HL-60 (cell line): ENCODE measurements at regions not wholly inside any gene's neighbourhood (a gene's known extent, or its start where the extent isn't known, plus 50 kb on each side); places are given as distances from the start of the nearest gene placed in this dataset.

Experiments used
- DNase-seq, 2 experiments: peaks; one replicate each; pipeline ENCODE4 v3.0.0-alpha.2; 2010 to 2020; ENCODE audit warnings: low read depth in 1 of 2, low spot score in 1 of 2
- H3K27ac ChIP-seq: fragments of 250-450 bp; sonication (Bioruptor Pico); replicated peaks from 2 replicates; pipeline ENCODE4 v1.5.1; 2020; ENCODE audit warnings: mild to moderate bottlenecking, moderate library complexity
- H3K27me3 ChIP-seq: fragments of 250-450 bp; sonication (Bioruptor Pico); 2 replicates; pipeline ENCODE4 v1.5.1; 2021; ENCODE audit warnings: mild to moderate bottlenecking, moderate library complexity; ENCODE audit not compliant: insufficient read depth, poor library complexity, severe bottlenecking
- H3K4me3 ChIP-seq: replicated peaks from 2 replicates; pipeline ENCODE4 v1.5.1; 2011; ENCODE audit warnings: mild to moderate bottlenecking, control low read depth, low read length; ENCODE audit not compliant: insufficient read depth
- CTCF ChIP-seq: IDR thresholded peaks from one replicate; pipeline ENCODE4 v1.5.1; 2011; ENCODE audit warnings: low read length, control low read depth, inconsistent platforms; ENCODE audit not compliant: insufficient read depth
- GABPA ChIP-seq: IDR thresholded peaks from 2 replicates; pipeline ENCODE4 v1.6.1; 2012; ENCODE audit warnings: low read depth
- POLR2AphosphoS5 ChIP-seq: IDR thresholded peaks from 2 replicates; pipeline ENCODE4 v1.6.1; 2012; ENCODE audit warnings: low read depth
- SPI1 ChIP-seq: IDR thresholded peaks from 2 replicates; pipeline ENCODE4 v1.6.1; 2012; ENCODE audit warnings: low read depth, mild to moderate bottlenecking, borderline replicate concordance
- TF ChIP-seq, protein P1 (sequence below): IDR thresholded peaks from 2 replicates; pipeline ENCODE4 v1.6.1; 2012; ENCODE audit warnings: low read depth; ENCODE audit not compliant: insufficient replicate concordance

DNA sequence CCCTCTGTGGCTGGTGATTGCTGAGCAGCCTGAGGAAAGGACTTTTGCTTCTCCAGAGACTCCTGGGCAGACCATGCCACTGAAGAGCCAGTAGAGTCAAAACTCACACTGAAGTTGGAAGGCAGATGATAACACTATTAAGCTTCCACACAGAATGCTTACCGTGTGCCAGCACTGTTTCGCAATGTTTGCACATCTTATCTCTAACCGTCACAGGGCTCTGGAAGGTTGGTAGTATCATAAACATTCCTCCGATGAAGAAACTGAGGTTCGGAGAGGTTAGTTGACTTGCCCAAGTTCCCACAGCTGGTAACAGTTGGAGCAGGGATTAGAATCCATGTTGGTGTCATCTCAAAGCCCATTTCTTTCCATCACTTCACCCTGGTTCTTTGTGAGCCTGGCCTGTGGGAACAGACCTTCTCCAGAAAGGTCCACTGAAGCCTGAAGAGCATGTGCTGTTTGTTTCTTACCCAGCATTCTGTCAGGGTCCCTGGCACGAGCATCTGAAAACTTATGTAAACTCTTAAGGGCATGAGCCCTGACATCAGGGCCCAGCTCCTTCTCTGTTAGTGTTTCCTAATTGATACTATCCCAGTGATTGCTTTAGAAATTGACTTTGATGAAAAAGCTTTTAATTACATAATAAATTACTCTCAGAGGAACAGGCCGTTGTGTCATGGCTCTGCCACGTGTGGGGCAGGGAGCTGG is 77.0 kb upstream of the PRR23C start:
- TF ChIP-seq SPI1 (no peak), GABPA (no peak), CTCF (no peak), POLR2AphosphoS5 (no peak)
- TF ChIP-seq, protein P1, sequence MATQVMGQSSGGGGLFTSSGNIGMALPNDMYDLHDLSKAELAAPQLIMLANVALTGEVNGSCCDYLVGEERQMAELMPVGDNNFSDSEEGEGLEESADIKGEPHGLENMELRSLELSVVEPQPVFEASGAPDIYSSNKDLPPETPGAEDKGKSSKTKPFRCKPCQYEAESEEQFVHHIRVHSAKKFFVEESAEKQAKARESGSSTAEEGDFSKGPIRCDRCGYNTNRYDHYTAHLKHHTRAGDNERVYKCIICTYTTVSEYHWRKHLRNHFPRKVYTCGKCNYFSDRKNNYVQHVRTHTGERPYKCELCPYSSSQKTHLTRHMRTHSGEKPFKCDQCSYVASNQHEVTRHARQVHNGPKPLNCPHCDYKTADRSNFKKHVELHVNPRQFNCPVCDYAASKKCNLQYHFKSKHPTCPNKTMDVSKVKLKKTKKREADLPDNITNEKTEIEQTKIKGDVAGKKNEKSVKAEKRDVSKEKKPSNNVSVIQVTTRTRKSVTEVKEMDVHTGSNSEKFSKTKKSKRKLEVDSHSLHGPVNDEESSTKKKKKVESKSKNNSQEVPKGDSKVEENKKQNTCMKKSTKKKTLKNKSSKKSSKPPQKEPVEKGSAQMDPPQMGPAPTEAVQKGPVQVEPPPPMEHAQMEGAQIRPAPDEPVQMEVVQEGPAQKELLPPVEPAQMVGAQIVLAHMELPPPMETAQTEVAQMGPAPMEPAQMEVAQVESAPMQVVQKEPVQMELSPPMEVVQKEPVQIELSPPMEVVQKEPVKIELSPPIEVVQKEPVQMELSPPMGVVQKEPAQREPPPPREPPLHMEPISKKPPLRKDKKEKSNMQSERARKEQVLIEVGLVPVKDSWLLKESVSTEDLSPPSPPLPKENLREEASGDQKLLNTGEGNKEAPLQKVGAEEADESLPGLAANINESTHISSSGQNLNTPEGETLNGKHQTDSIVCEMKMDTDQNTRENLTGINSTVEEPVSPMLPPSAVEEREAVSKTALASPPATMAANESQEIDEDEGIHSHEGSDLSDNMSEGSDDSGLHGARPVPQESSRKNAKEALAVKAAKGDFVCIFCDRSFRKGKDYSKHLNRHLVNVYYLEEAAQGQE: no peak
- H3K4me3 ChIP-seq: no peak overlapping the region
- DNase-seq: peak; percentile 42 to 68
- H3K27ac ChIP-seq: peak overlapping the region; percentile 71
- no peaks in the 10 kb centered on the region for H3K27me3 ChIP-seq

DNA sequence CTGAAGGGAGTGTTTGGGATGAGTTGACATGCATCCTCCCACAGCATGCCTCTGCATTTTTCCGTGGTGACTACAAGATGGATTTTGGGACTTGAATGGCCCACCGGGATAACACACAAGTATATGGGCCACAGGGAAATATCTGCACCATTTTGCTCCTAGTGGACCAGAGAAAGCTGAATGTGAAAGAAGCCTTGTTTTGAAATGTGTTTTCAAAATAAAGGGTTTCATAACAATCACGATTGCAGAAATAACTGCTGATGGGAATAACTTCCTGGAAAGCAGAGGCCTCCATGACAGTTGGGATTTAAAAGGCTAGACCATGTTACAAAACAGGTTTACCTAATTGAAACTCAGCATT is 77.5 kb upstream of the PRR23C start:
- no peaks in the 10 kb centered on the region for H3K27me3 ChIP-seq
- DNase-seq: peak; percentile 34 to 55
- peak overlapping the region; percentile 71 for H3K27ac ChIP-seq
- no peak overlapping the region for H3K4me3 ChIP-seq
- TF ChIP-seq, protein P1: no peak
- TF ChIP-seq CTCF (no peak), SPI1 (no peak), GABPA (no peak), POLR2AphosphoS5 (no peak)

DNA sequence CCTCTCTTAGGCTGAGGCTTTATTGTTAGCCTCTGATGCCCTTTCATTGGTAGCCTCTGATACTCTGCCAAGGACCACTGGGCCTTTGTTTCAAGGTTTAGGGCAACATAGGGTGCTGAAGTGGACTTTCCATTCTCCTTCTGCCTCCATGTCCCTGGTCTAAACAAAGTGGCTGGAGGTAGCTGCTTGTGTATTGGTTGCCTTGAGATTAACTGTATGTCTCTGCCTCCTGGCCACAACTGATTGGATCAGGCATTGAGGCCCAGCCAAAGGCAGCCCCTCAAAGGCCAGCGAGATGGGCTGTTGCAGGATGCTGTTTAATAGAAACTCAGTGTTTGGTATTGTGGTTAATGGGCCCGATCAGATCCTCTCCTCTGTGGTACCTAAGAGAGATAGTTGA is 77.9 kb upstream of the PRR23C start:
- TF ChIP-seq POLR2AphosphoS5 (peak; percentile 49; the same call in 1 of the 2 replicates), SPI1 (no peak), GABPA (no peak)
- Histone ChIP-seq H3K27ac (peak overlapping the region; percentile 71), H3K4me3 (no peak overlapping the region), H3K27me3 (no peaks in the 10 kb centered on the region)
- DNase-seq: peak in 1 of 2 experiments; percentile 4

- no peak overlapping the region for H3K4me3 ChIP-seq
- no peaks in the 10 kb centered on the region for H3K27me3 ChIP-seq
- peak overlapping the region; percentile 71 for H3K27ac ChIP-seq
- peak in 1 of 2 experiments; percentile 13 for DNase-seq
- TF ChIP-seq, protein P1: no peak
- no peak for TF ChIP-seq GABPA
- TF ChIP-seq SPI1: no peak
- no peak for TF ChIP-seq CTCF
- TF ChIP-seq POLR2AphosphoS5: no peak
Measured at GRCh38 chr3:139123377-139124095, 78.8 kb upstream of the PRR23C start.
